Glutamatergic neuron (in vitro differentiated cells): ENCODE measurements at regions not wholly inside any gene's neighbourhood (a gene's known extent, or its start where the extent isn't known, plus 50 kb on each side); places are given as distances from the start of the nearest gene placed in this dataset.
"Not testable (repeated sequence)": the region's sequence is repeated elsewhere in the genome, so short reads cannot be mapped to it uniquely, and the experiment has no call there.

Source experiments
- DNase-seq: peaks from one replicate; pipeline ENCODE4 v3.0.0; 2022
- H3K27ac Mint-ChIP-seq: one replicate; pipeline ENCODE4 v1.8.0; 2020; ENCODE audit warnings: mild to moderate bottlenecking, mixed read lengths, inconsistent platforms; ENCODE audit not compliant: unreplicated experiment
- H3K27me3 Mint-ChIP-seq: one replicate; pipeline ENCODE4 v1.8.0; 2020; ENCODE audit warnings: mild to moderate bottlenecking, moderate library complexity, mixed read lengths, inconsistent platforms; ENCODE audit not compliant: unreplicated experiment
- H3K36me3 Mint-ChIP-seq: one replicate; pipeline ENCODE4 v1.8.0; 2020; ENCODE audit warnings: mild to moderate bottlenecking, mixed read lengths, inconsistent platforms; ENCODE audit not compliant: unreplicated experiment
- H3K4me1 Mint-ChIP-seq: one replicate; pipeline ENCODE4 v1.8.0; 2020; ENCODE audit warnings: mild to moderate bottlenecking, low read depth, mixed read lengths, inconsistent platforms; ENCODE audit not compliant: unreplicated experiment
- H3K4me3 Mint-ChIP-seq: one replicate; pipeline ENCODE4 v1.8.0; 2020; ENCODE audit warnings: mild to moderate bottlenecking, mixed read lengths, inconsistent platforms; ENCODE audit not compliant: unreplicated experiment
- H3K9me3 Mint-ChIP-seq: one replicate; pipeline ENCODE4 v1.8.0; 2020; ENCODE audit warnings: mild to moderate bottlenecking, moderate library complexity, mixed read lengths, inconsistent platforms; ENCODE audit not compliant: unreplicated experiment
- TF ChIP-seq, protein P1 (sequence below): fragments of 200-600 bp; sonication (generic); IDR thresholded peaks from one replicate; pipeline ENCODE4 v1.5.0; 2021; ENCODE audit not compliant: partially characterized antibody, unreplicated experiment

DNA sequence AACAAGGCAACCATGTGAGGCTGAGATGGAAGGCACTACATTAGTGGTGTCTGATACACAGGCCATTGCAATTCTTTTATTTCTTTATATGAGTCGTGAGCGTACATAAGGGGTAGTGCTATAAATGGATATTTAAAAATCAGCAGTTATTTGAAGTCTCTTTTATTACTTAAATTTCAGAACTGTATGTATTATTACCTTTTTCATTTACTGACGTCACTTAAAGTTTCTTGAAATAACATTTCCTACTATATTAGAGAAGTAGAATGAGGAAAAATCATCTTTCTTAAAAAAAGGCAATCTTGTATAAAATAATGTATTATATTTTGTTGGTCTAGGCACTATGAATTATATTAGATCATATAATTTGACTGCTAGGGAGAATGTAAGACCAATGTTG lies 280.9 kb upstream of the CYLC2 start:
- H3K4me1 Mint-ChIP-seq: no peaks in the 10 kb centered on the region
- no peak overlapping the region for H3K4me3 Mint-ChIP-seq
- H3K36me3 Mint-ChIP-seq: no peaks in the 10 kb centered on the region
- peaks cover 2% of the 10 kb centered on the region for H3K9me3 Mint-ChIP-seq
- no peak overlapping the region for H3K27ac Mint-ChIP-seq
- no peaks in the 10 kb centered on the region for H3K27me3 Mint-ChIP-seq
- no peak for DNase-seq
- TF ChIP-seq, protein P1, sequence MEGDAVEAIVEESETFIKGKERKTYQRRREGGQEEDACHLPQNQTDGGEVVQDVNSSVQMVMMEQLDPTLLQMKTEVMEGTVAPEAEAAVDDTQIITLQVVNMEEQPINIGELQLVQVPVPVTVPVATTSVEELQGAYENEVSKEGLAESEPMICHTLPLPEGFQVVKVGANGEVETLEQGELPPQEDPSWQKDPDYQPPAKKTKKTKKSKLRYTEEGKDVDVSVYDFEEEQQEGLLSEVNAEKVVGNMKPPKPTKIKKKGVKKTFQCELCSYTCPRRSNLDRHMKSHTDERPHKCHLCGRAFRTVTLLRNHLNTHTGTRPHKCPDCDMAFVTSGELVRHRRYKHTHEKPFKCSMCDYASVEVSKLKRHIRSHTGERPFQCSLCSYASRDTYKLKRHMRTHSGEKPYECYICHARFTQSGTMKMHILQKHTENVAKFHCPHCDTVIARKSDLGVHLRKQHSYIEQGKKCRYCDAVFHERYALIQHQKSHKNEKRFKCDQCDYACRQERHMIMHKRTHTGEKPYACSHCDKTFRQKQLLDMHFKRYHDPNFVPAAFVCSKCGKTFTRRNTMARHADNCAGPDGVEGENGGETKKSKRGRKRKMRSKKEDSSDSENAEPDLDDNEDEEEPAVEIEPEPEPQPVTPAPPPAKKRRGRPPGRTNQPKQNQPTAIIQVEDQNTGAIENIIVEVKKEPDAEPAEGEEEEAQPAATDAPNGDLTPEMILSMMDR: no peak

DNA sequence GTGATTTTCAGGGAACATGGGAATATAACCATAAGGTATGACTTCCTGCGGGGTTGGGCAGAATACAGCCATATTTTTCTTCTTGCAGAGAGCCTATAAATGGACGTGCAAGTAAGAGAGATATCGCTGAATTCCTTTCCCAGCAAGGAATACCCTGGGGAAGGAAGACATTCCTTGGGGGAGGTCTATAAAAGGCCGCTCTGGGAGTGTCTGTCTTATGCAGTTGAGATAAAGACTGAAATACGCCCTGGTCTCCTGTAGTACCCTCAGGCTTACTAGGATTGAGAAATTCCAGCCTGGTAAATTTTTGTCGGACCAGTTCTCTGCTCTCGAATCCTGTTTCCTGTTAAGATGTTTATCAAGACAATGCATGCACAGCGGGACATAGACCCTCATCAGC lies 282.2 kb upstream of the CYLC2 start:
- H3K9me3 Mint-ChIP-seq, H3K4me3 Mint-ChIP-seq, H3K4me1 Mint-ChIP-seq, H3K27ac Mint-ChIP-seq, H3K27me3 Mint-ChIP-seq, H3K36me3 Mint-ChIP-seq: not testable (repeated sequence)
- peak; percentile 15 for DNase-seq

DNA sequence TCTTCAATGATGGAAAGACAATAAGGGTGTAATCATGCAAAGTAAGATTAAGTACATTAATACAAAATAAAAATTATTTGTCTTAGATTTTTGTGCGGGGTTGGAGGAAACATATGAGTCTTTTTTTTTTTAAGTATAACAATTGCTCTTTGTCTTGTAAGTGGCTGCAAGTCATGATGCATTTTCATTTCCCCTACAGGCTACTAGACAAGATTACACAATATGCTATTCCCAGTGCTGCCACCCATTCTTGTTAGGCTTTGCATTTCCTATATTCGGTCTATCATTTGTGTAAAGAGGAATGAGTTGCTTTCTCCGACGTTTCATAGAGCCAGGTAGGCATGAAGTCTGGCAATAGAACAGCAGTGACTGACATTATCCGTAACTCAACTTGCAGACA lies 294.2 kb upstream of the CYLC2 start:
- Mint-ChIP-seq H3K9me3 (peaks cover 3% of the 10 kb centered on the region), H3K27me3 (no peaks in the 10 kb centered on the region), H3K27ac (no peak overlapping the region), H3K36me3 (no peaks in the 10 kb centered on the region), H3K4me1 (no peaks in the 10 kb centered on the region), H3K4me3 (no peak overlapping the region)
- TF ChIP-seq, protein P1: no peak
- DNase-seq: no peak

DNA sequence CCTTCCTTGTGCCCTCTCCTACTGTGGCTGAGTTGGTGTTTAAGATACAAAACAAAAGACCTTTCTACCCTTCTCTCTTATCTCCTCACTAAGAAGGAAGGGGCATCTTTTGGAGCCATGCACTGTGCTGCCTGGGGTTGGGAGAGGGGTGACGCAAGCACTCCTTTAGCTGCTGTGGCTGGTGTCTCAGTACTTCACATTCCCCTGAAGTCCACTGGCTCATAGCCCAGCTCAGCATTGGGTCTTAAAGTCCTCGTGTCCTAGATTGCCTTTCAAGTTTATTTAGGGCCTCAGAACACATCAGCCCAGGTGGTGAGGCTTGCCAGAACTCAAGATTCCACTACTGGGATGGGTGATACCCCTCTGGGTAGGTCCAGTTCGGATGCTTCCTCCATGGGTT lies 325.9 kb upstream of the CYLC2 start:
- H3K4me1 Mint-ChIP-seq: peaks cover 6% of the 10 kb centered on the region
- no peaks in the 10 kb centered on the region for H3K27me3 Mint-ChIP-seq
- TF ChIP-seq, protein P1: no peak
- DNase-seq: no peak
- H3K36me3 Mint-ChIP-seq: no peaks in the 10 kb centered on the region
- H3K4me3 Mint-ChIP-seq: no peak overlapping the region
- no peaks in the 10 kb centered on the region for H3K9me3 Mint-ChIP-seq
- no peak overlapping the region for H3K27ac Mint-ChIP-seq

DNA sequence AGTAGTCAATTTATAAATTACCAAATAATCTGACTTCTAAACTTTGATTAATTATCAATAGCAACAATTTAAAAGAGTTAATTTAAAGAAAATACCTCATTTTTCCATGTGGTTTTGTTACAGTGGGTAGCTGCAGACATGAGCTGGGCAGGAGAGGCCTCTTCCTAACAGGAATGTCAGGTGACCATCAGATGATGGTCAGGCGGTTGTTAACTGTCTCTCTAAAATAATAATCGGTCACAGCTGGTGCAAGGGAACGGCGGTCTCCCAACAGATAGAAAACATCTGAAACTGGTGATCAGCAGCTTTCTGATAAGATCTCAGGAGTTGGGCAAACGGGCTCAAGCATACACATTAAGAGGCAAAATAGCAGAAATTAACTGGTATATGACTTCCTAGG lies 342.7 kb upstream of the CYLC2 start:
- TF ChIP-seq, protein P1: no peak

DNA sequence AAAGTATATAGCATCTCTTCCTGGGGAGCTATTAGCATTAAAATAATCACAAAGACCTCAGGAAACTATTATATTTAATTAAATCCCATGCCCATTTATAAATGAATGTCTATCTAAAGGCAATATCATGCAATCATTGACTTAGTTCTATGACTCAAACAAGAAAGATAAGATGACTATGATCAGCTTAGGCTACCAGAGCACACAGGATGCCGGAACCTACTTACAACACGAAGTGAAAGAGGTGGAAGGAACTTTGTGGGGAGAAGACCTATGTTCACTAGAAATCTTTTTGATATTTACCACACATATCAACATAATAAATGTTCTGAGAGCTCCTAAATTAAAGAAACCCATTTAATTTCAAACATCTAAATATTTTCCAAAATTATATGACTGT lies 344.2 kb upstream of the CYLC2 start:
- H3K4me1 Mint-ChIP-seq: no peaks in the 10 kb centered on the region
- DNase-seq: no peak
- no peaks in the 10 kb centered on the region for H3K9me3 Mint-ChIP-seq
- no peak overlapping the region for H3K27ac Mint-ChIP-seq
- no peaks in the 10 kb centered on the region for H3K36me3 Mint-ChIP-seq
- H3K4me3 Mint-ChIP-seq: no peak overlapping the region
- TF ChIP-seq, protein P1: no peak
- peaks cover 2% of the 10 kb centered on the region for H3K27me3 Mint-ChIP-seq

More for the DNA sequence above, 342.7 kb upstream of the CYLC2 start:
- Mint-ChIP-seq H3K4me1 (no peaks in the 10 kb centered on the region), H3K9me3 (no peaks in the 10 kb centered on the region), H3K36me3 (no peaks in the 10 kb centered on the region), H3K27me3 (peaks cover 2% of the 10 kb centered on the region), H3K27ac (no peak overlapping the region), H3K4me3 (no peak overlapping the region)
- DNase-seq: no peak
